ENCODE measurements at regions not wholly inside any gene's neighbourhood (a gene's known extent, or its start where the extent isn't known, plus 50 kb on each side); places are given as distances from the start of the nearest gene placed in this dataset.

GRCh38 chr13:84940167-84940566 is 859.1 kb downstream of the SLITRK6 start:
- TF ChIP-seq CTCF (conservative IDR thresholded peaks at IDR 0.05; ENCODE audit: low read length) = no peak
- no peak for TF ChIP-seq EZH2phosphoT487 (IDR thresholded peaks at IDR 0.05; ENCODE audit: borderline replicate concordance)
